Activated CD4-positive, alpha-beta T cell treated with anti-CD3 and anti-CD28 coated beads, Interleukin-2, amount 50 U/mL, for 24 hours (primary cell): ENCODE measurements at regions not wholly inside any gene's neighbourhood (a gene's known extent, or its start where the extent isn't known, plus 50 kb on each side); places are given as distances from the start of the nearest gene placed in this dataset.
"Not testable (repeated sequence)": the region's sequence is repeated elsewhere in the genome, so short reads cannot be mapped to it uniquely, and the experiment has no call there.

Source experiments
- DNase-seq, 2 donors: peaks; one replicate each; pipeline ENCODE4 v3.0.0-alpha.2; 2020; ENCODE audit warnings: low read depth in 1 of 2, low spot score in 1 of 2

DNA sequence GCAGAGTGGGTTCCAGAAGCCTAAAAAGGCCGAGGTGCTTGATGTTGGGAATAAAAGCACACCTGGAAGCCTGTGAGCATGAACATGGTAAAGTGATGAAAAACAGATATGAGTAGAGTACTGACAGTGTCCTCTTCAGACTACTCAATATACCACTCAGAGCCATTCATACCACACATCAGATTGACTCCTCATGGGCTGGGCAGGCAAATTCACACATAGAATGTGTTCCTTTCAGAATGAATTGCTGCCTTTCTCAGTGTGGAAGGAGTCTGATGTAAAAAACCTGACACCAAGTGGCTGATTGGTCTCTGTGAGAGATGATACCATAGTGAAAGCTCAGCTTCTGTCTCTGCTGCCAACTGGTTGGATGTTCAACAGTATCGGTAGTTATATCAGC lies 442.7 kb downstream of the RAPGEF2 start:
- no peak for DNase-seq

DNA sequence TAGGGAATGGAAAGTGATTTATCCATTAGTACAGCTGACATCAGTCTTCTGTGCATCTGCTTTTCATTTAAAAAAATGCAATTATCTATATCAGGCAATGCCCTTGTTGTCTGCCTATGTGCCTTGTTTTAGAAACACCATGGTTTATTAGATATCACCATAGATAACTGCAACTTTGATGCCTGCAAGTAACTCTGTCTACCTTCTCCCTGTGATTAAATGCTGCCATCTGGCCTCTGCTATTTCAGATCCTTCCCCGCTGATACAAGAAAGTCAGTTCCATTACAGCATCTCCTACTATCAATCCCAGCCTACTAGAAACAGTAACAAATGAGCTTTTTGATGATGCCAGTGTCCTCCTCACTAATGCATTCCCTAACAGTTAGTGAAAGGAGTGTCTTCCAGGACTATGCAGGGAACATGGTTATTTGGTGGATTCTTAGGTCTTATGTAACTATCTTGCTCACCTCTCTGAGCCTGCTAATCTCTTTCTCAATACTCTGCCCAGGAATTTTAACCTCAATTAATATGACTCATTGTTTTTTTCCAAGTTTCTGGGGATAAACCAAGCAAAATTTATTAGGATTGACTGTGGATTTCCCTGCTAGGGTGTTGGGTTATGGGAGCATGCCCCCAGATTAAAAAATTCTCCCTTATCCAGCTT lies 444.9 kb downstream of the RAPGEF2 start:
- DNase-seq = no peak

DNA sequence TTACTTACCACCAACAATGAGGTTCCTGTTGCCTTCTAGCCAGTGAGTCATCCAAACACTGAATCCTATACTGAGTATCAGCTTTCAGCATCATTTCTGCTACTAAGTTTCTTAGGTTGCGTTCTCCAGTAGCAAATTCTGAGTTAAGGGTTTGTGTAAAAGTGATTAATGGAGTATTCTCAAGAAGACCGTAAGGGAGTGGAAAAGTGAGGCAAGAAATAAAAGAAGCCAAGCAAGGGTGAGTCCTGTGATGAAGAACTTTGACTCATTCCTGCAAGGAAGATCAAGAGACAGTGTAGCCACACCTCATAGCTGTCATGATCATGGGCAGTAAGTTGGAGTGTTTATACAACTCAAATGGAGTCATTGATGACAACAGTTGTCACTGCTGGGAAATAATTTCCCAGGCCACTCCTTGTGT lies 446.2 kb downstream of the RAPGEF2 start:
- DNase-seq = no peak

DNA sequence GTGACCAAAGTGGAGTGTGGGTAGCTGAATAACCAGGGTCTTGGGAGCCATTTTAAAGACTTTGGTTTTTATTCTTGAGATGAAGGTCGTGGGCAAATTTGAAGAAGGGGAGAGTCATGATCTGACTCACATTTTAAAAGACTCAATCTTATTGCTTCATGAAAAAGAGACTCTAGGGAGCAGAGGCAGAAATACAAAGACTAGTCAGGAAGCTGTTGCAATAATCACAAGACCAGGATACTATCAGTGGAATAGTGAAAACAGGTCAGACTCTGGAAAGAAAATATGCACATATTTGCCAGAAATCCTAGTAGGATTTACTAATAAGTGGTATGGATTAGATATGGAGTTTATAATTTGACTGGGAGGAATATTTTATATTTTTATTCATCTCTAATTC lies 448.4 kb downstream of the RAPGEF2 start:
- DNase-seq = no peak

DNA sequence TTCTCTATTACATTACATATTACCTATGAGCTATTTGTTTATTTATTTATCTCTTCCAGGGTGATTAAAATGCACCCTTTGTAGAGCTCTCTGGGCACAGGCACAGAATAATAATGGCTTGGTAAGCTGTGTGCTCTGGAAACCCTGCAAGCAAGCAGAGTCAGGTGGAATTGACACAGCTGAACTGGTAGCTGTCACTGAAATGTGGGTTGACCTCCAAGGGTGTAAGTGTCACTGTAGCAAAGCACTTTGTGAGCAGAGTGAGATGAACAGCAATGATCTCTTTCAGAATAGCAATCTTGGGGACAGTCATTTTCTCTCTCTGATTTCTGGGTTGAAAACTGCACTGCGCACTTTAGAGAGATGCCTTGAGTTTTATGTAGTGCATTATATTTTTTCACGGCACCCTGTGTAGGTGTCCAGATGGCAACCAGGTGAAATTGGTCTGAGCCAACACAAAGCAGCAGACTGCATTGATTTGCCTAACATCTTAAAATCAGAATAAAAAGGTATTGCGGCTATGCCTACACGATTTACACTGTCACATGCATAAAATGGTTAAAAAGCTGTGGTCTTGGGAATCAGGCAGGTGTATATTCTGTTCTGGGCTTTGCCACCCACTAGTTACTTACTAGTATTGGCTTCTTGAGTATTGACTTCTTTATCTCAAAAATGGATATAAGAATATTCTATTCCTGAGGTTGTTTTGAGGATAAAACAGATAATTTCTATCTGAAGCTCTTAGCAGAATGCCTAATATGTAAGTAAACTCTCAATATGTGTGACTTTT lies 450.3 kb downstream of the RAPGEF2 start:
- DNase-seq = no peak

DNA sequence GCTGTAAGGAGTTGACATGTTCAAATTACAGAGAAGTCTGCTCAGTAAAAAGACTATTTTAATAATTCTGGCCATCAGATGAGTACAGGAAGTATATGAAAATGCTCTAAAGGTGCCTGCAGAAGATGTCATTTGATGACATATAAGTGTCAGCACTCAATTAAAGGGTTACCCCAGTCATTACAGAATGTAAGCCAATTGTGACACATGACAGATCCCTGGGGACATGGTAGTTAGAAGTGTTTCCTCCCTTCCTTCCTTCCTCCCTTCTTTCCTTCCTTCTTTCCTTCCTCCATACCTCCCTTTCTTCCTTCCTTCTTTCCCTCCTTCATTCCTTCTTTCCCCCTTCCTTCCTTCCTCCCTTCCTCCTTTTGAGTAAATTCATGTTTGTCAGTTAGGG lies 453.0 kb downstream of the RAPGEF2 start:
- DNase-seq = no peak

DNA sequence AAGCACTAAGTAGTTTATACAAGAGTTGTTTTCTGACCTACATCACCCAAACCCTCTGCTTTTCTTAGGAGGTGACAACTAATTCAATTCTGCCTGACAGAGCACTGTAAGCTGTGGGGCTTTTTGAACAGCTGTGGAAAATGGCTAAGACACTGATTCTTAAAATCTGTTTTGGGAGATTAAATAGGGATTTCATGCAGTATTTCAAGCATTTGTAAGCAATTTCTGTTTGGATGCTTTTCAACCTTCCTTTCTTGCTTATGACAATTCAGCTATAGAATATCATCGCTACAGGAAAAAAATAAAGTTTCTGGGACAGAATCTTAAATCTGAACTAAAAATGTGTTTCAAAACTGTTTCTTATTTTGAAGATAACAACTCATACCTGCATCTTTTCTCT lies 459.5 kb downstream of the RAPGEF2 start:
- DNase-seq = no peak

DNA sequence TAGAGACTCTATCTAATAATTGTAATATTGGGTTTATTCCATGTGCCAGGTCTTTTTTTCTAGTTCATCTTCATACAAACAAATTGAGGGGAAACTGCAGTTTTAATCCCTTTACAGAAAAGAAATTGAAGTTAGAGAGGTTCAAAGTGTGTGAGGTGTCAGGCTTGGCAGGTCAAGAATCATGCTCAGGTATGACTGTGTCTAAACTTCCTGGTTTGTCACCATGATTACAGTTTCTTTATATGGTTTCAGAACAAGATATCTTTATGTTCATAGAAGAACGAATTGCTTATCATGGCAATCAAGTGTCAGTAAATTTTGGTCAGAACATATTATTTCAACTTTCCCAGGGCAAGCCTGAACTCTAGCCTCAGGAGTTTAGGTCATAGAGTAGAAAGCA lies 460.4 kb downstream of the RAPGEF2 start:
- no peak for DNase-seq

DNA sequence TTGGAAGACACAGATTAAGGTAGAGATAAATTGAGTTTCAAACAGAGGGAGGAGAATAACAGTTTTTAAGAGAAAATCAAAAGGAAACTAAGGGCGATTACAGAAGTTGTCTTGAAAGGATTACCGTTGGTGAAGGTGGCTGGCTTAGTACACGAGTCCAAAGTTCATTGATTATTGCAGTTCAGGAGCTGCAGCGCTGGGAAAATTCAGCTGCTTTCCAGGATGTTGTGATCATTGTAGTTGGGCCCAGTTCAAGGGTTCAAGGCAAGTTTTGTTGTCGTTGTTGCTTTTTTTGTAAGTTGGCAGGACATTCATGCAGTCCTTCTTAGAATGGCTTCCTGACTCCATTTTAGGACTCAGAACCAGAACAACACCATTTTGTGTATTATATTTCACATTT lies 461.7 kb downstream of the RAPGEF2 start:
- DNase-seq = no peak

DNA sequence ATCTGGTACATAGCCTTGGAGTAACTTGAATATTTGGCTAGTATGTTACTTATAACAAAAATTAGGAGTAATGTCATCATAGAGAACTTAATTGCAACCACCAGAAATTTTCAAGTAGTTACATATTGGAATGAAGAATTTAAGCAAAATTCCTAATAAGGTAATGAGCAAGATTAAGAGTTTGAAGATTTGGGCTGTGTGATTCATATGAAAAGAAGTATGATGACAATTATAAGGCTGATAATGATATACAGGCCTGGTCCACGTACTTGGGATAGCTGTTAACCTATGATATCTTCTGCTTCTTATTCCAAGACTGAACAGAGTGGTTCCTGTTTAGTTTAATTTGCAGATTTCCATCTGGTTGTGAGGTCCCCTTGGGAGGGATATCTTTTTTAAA lies 463.9 kb downstream of the RAPGEF2 start:
- DNase-seq = no peak

DNA sequence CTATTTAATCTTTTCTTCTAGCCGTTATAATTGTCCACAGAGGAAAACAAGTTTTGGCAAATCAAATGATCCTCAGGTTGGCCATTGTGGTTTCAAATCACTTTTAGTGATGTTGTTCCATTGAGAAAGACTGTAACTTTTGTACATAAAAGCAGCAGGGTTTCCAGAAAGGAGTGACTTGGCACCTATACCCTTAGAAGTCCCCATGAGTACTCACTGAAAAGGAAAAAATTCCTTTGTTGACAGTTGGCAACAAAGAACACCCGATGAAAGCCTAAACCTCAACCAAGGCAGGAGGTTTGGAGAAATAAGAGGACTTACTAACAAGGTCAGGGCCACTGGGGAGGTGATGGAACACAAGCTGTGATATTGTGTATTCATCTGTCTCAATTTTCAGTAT lies 474.4 kb downstream of the RAPGEF2 start:
- DNase-seq = no peak

DNA sequence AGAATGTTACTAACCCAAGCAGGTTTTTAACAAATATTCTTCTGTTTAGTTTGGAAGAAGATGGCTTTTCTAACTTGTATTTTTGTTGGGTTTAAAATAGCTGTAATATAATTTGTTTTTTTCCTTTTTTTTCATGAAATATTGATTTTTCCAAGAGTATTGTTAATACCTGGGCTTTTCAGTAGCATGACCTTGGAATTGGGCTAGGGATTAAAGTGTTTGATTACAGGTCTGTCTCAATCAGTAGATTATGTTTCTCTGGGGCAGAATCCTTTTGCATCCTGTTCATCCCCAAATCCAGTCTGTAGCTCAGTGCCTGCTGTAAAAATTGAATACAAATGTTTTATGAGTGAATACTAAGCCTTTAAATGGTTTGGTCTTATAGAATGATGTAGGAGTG lies 479.8 kb downstream of the RAPGEF2 start:
- no peak for DNase-seq

DNA sequence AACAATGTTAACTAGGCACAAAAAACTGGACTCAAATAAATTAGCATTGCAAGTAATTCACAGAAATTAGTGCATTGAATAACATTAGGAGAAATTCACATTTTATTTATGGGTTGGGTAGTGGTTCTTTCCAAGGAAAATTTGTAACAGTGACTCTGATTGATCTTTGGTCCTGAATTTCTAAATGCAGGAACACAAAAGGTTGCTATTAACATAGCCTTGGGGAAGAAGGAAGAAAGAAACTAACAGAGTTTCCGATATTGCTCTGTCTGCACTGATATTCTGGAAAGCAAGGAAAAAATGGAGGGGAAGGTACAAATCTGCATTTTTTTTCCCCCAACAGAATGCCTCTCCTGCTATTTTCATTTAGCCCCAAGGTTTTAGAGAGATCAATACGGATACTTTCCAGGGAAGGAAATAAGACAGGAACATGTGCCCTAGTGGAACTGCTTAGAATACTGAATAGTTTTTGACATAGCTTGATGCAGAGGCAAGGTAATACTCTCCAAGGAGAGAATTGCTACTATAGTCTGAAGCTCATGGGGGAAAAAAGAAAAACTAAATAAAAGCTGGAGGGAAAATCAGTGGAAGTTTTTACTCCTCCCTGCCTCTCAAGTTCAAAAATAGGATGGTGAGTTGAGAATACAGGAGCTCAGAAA lies 490.1 kb downstream of the RAPGEF2 start:
- DNase-seq = no peak

DNA sequence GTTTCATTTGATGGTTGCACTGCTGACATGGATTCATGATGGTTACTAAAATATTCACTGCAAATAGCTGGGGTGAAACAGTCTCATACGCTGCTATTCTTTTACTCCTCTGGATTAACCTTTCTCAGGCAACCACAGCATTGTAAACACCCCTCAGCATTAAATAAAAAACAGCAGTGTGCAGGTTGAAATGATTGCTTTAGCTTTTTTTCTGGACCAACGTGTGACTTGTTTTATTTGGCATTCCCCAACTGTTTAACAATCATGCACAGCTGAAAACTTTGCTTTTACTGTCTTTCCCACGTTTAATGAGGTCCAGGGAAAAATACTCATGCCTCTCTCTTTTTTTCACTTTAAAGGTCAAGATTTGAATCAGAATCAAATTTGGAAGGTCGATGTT lies 490.8 kb downstream of the RAPGEF2 start:
- no peak for DNase-seq

DNA sequence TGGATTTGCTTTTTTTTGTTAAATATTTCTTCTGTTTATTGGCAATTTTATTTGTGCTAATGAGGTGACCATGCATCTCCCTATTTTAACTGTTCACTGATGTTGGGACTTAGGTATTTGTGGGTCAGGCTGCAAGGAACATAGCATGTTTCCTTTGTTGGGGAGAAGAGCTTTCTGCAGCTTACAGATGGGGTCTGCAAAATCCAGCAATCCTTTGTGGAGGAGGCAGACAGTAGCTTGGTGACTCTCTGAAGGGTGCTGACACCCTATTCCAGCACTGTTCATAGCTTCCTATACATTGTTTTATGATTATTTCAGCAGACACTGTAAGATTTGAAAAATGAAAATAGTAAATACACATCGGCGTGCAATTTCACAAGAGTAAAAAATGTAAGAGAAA lies 491.7 kb downstream of the RAPGEF2 start:
- no peak for DNase-seq

DNA sequence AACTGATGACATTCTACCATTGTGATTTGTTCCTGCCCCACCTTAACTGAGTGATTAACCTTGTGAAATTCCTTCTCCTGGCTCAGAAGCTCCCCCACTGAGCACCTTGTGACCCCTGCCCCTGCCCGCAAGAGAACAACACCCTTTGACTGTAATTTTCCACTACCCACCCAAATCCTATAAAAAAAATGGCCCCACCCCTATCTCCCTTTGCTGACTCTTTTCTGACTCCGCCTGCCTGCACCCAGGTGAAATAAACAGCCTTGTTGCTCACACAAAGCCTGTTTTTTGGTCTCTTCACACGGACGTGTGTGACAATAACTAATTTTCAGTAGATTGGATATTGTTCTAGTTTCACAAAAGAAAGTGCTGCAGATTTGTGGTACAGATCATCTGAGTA lies 492.2 kb downstream of the RAPGEF2 start:
- not testable (repeated sequence) for DNase-seq

DNA sequence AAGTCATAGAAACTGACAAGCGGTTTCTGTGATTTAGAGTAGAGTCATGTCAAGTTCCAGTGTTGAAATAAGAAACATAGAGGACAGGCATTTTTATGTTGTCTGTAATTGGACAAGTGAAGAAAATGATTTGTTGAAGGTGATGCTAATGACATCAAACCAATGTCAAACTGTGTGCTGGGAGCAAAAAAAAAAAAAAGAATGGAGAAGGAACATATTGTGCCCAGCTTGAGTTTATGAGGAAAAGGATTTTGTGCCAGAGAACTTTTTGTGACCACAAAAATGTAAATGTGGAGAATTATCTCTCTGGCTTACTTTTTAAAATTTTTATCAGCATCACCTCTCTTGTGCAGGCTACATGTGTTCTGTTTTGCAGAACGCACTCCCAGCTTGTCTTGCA lies 495.7 kb downstream of the RAPGEF2 start:
- DNase-seq = no peak

DNA sequence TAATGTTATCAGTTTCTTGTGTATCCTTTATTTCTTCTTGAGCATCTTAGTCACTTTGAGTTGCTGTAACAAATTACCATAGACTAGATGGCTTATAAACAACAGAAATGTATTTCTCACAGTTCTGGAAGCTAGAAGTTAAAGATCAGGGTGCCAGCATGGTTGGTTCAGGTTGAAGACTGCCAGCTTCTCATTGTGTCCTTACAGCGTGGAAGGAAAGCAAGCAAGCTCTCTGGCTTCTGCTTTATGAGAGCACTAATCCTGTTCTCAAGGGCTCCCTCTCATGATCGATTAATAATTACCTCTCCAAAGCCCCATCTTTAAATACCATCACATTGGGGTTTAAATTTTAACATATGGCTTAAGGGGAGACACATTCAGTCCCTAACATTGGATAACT lies 497.2 kb downstream of the RAPGEF2 start:
- DNase-seq = no peak

DNA sequence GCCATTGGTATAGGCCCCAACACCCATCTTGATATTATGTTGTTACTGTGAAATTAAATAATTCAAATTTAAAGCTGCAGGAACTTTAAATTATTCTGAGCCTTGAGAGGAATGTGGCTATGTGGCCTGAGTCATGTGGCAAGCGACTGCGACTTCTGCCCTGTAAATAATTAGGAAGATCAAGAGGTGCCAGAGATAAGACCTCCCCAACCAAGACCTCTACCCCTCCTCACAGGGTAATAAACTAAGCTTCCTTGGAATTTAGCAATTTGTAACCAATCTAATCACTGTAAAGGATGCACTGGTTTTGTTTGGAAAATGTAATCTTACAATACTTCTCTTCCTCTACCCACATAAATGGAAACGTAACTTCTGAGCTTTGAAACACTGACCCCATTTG lies 501.9 kb downstream of the RAPGEF2 start:
- no peak for DNase-seq

DNA sequence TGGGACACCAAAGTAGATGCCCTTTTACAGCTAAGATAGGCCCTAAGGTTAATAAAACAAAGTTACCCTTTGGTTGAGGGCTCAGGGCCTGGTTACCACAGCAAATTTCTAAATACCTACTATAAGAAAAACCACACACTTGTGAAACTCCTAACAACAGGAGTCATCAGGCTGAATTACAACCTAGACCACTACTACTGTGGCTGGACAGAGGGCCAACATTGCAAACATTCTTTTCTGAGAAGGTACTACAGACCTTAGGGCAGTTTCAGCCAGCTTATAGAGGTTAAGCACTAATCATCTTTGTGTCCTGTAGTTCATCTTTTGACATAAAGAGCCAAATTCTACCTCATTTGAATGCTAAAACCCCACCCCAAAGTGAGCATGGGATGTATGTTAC lies 504.0 kb downstream of the RAPGEF2 start:
- no peak for DNase-seq

DNA sequence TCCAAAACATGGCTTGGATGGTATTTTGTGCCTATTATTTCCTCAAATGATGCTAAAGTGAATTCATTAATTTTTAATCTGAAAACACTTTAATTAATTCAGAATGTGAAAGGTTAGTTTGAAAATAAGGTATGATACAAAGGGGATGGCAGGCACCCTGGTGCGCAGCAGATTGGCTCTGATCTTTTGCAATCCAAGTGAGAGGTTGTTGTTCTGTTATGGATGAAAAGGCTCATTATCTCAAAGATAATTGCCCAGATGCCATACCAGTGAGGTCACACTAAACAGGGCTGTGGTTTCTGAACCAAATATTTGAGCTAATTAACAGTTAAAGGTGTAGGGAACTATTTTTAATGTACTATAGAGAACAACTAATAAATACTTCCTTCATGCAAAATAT lies 504.9 kb downstream of the RAPGEF2 start:
- DNase-seq = no peak

DNA sequence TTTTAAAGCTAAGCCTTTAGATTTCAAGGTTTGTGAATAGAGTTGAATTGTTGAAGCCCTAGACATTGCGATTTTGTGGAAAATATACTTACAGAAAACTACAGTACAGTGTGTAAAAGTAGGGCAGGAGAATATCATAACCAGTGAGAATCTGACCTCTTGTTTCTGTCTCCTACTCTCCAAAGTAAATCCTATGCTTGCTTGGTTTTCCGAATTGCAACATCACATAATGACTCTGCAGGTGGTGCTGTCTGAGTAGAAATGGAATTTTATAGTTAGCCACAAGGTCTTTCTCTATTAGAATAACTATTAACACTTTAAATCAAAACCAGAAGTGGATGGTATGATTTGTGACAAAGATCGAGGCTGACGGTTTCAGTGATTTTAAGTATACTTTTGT lies 505.6 kb downstream of the RAPGEF2 start:
- DNase-seq = no peak
